Activated CD4-positive, alpha-beta memory T cell treated with anti-CD3 and anti-CD28 coated beads for 36 hours (primary cell): ENCODE measurements at regions not wholly inside any gene's neighbourhood (a gene's known extent, or its start where the extent isn't known, plus 50 kb on each side); places are given as distances from the start of the nearest gene placed in this dataset.

Source experiments
- CTCF ChIA-PET: fragments of 350-600 bp; sonication (Branson Sonifier 250); formaldehyde crosslinking; loops from one replicate; lab custom pipeline; 2021; ENCODE audit warnings: antibody characterized with exemption, inconsistent platforms; lab: Charles Lee
- POLR2A ChIA-PET: fragments of 350-600 bp; sonication (Branson Sonifier 250); formaldehyde crosslinking; loops from one replicate; lab custom pipeline; 2021; ENCODE audit warnings: antibody characterized with exemption; lab: Charles Lee
- DNase-seq: peaks from one replicate; pipeline ENCODE4 v3.0.0-alpha.2; 2020
- H3K27ac Mint-ChIP-seq: one replicate; pipeline ENCODE4 v1.8.0; 2021; ENCODE audit warnings: mixed read lengths
- H3K27me3 Mint-ChIP-seq: one replicate; pipeline ENCODE4 v1.8.0; 2021; ENCODE audit warnings: mixed read lengths
- H3K36me3 Mint-ChIP-seq: one replicate; pipeline ENCODE4 v1.8.0; 2021; ENCODE audit warnings: mixed read lengths
- H3K4me1 Mint-ChIP-seq: one replicate; pipeline ENCODE4 v1.8.0; 2021; ENCODE audit warnings: low read depth, mixed read lengths
- H3K4me3 Mint-ChIP-seq: one replicate; pipeline ENCODE4 v1.8.0; 2021; ENCODE audit warnings: mild to moderate bottlenecking, mixed read lengths
- H3K9me3 Mint-ChIP-seq: one replicate; pipeline ENCODE4 v1.8.0; 2021; ENCODE audit warnings: mixed read lengths
- intact Hi-C: fragments of 100-400 bp; cut with micrococcal nuclease; formaldehyde crosslinking; loops from one replicate; pipeline ENCODE4 v1.15.1; 2023

- H3K4me3 Mint-ChIP-seq: no peak overlapping the region
- POLR2A ChIA-PET: no interaction called here
- no peaks in the 10 kb centered on the region for H3K4me1 Mint-ChIP-seq
- no peak for DNase-seq
- H3K9me3 Mint-ChIP-seq: no peaks in the 10 kb centered on the region
- H3K36me3 Mint-ChIP-seq: no peaks in the 10 kb centered on the region
- H3K27me3 Mint-ChIP-seq: peaks cover 3% of the 10 kb centered on the region
- CTCF ChIA-PET: interaction anchor here (0.8 to 0.9 kb wide), 2 partner anchors 21 to 31 kb away, joined by 3 read pairs; no protein-coding TSS in a partner anchor
- intact Hi-C loops: no loop called here
- no peak overlapping the region for H3K27ac Mint-ChIP-seq
These were observed 54.8 kb upstream of the CCDC68 start for GRCh38 chr18:55014095-55014494.

- Mint-ChIP-seq H3K36me3 (no peaks in the 10 kb centered on the region), H3K9me3 (no peaks in the 10 kb centered on the region), H3K4me3 (no peak overlapping the region), H3K4me1 (no peaks in the 10 kb centered on the region), H3K27ac (no peak overlapping the region), H3K27me3 (peaks cover 3% of the 10 kb centered on the region)
- no peak for DNase-seq
- ChIA-PET CTCF (interaction anchor here (0.8 to 0.9 kb wide), 2 partner anchors 20 to 31 kb away, joined by 3 read pairs; no protein-coding TSS in a partner anchor), POLR2A (no interaction called here)
- intact Hi-C loops: no loop called here
These were observed 54.4 kb upstream of the CCDC68 start for GRCh38 chr18:55013685-55014084.

DNA sequence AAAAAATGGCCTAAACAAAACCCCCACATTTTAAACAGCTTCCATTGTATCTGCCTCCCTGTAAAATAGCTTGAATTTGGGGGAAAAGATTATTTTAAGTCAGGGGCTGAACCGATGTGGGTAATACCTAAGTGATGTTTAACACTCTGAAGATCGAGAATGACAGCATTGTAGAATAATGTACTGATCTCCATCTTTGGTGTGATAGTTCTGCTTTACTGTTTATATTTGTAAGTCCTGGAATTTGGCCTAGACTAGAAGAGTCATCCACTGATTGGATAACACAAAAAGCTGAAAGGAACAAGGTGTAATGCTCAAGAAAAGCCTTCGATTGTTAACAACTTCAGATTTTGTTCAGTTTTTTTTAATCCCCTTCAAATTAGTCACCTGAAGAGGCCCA lies 53.8 kb upstream of the CCDC68 start:
- ChIA-PET CTCF (interaction anchor here (0.8 kb wide), 1 partner anchor 30 kb away, joined by 3 read pairs; no protein-coding TSS in a partner anchor), POLR2A (no interaction called here)
- Mint-ChIP-seq H3K36me3 (no peaks in the 10 kb centered on the region), H3K4me3 (no peak overlapping the region), H3K4me1 (no peaks in the 10 kb centered on the region), H3K9me3 (no peaks in the 10 kb centered on the region), H3K27me3 (peaks cover 5% of the 10 kb centered on the region), H3K27ac (no peak overlapping the region)
- no peak for DNase-seq
- intact Hi-C loops: no loop called here

DNA sequence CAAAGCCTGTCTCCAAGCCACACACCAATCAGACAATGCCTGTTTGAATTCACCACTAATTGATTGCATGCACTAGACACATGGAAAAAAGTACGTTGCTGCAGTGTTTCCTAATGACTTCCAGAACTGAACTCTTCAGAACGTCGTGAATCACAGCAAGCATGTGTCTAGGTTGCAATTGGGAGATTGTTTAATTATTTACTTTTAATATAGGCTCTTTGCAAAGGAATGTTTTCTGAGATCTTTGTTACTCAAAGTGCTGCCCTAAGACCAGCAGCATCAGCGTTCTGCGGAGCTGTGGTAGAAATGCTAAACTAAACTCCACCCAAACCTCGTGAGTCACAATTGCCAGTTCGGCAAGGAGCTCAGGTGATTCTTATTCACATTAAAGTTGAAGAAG lies 52.7 kb upstream of the CCDC68 start:
- H3K27me3 Mint-ChIP-seq: peaks cover 3% of the 10 kb centered on the region
- ChIA-PET CTCF (no interaction called here), POLR2A (no interaction called here)
- H3K4me3 Mint-ChIP-seq: no peak overlapping the region
- no peaks in the 10 kb centered on the region for H3K9me3 Mint-ChIP-seq
- no peak overlapping the region for H3K27ac Mint-ChIP-seq
- DNase-seq: no peak
- no peaks in the 10 kb centered on the region for H3K36me3 Mint-ChIP-seq
- intact Hi-C loops: no loop called here
- no peaks in the 10 kb centered on the region for H3K4me1 Mint-ChIP-seq
